ENCODE measurements at regions not wholly inside any gene's neighbourhood (a gene's known extent, or its start where the extent isn't known, plus 50 kb on each side); places are given as distances from the start of the nearest gene placed in this dataset.

DNA sequence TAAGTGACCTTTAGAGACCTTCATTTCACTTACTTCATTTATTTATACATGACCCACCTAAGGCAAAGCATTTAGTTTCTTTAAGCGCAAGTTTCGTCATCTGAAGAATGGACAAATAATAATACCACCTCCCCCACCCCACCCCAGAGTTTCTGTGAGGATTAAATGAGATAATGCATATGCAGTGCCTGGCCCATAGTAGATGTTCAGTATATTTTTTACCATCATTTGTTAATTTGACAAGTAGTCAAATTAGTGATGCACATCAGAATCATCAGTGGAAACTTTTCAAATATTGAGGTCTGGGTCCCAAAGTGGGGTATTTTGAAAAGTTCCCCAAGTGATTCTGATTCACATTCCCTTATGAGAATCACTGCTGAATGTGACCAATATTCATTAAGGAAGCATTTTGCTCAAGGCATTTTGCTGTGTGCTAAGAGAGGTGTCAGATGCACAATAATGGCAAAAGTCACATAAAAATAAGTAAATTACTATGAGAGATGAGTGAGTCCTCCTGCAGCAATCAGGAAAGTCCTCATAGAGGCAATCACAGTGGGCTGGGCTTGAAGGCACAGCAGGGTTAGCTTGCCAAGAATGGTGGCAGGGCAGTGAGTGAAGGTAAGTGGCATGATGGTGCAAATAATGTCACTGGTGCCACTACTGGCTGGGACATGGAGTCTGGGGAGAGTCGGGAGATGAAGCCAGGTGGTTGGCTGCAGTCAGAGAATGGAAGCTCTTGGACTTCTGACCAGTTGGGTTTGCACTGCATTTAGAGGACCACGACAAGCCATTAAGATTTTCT, 244.1 kb downstream of the PTEN start:
- H3K4me3 ChIP-seq (ENCODE audit: low read length), result no peak overlapping the region
- H3K9ac ChIP-seq (ENCODE audit: low read length), result no peak overlapping the region
- H3K36me3 ChIP-seq (ENCODE audit: control insufficient read depth, insufficient read depth, low read length), result no peaks in the 10 kb centered on the region
- no peaks in the 10 kb centered on the region for H3K4me1 ChIP-seq (ENCODE audit: control insufficient read depth, insufficient read depth, low read length)
- H3K27me3 ChIP-seq (ENCODE audit: control insufficient read depth, insufficient read depth, low read length), result no peaks in the 10 kb centered on the region
- H3K27ac ChIP-seq (ENCODE audit: low read depth, low read length), result no peak overlapping the region

DNA sequence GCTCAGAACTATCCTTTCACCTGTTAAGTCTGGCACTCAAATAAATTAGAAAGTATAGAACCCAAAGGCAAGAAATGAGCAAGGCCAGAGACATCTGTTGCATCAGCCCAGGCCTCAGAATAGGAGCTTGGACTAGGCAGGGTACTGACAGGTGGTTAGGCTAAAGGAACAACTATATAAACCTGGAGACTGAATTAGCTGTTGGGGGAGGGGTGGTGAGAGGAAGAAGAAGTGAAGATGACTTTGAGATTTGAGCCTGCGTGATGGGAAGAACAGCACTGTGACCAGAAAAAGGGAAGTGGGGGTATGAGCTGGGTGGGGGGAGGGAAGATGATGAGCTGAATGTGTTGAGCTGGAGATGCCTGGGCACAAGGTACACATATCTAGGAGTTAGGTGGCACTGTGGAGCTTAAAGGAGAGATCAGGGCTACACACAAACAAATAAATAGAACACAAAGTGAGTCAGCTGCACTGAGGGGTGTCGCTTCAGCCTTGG, 244.7 kb downstream of the PTEN start:
- Histone ChIP-seq H3K9ac (ENCODE audit: low read length) (no peak overlapping the region), H3K4me1 (ENCODE audit: control insufficient read depth, insufficient read depth, low read length) (no peaks in the 10 kb centered on the region), H3K27ac (ENCODE audit: low read depth, low read length) (no peak overlapping the region), H3K27me3 (ENCODE audit: control insufficient read depth, insufficient read depth, low read length) (no peaks in the 10 kb centered on the region), H3K4me3 (ENCODE audit: low read length) (no peak overlapping the region), H3K36me3 (ENCODE audit: control insufficient read depth, insufficient read depth, low read length) (no peaks in the 10 kb centered on the region)

- Histone ChIP-seq H3K36me3 (ENCODE audit: control insufficient read depth, insufficient read depth, low read length) (no peaks in the 10 kb centered on the region), H3K9ac (ENCODE audit: low read length) (no peak overlapping the region), H3K4me1 (ENCODE audit: control insufficient read depth, insufficient read depth, low read length) (no peaks in the 10 kb centered on the region), H3K4me3 (ENCODE audit: low read length) (no peak overlapping the region), H3K27ac (ENCODE audit: low read depth, low read length) (no peak overlapping the region), H3K27me3 (ENCODE audit: control insufficient read depth, insufficient read depth, low read length) (no peaks in the 10 kb centered on the region)
Observed at GRCh38 chr10:88110355-88110754, 246.9 kb downstream of the PTEN start.

DNA sequence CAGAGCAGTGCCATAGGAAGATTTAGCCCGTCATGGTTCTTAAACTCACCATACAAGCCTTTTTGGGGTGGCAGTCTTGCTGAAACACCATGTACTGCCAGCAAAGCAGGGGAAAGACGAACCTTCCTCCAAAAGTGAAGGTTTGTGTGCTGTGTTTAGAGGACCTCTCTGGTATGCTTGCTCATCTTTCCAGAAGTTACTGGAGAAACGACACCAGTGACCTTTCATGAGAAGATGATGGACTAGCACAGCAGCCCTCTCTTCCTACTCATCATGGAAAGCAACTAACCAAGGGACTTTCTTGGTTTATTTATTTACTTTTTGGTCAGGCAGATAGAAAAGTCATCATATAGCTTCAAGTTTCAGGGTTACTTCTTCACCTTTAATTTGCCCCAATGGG, 247.4 kb downstream of the PTEN start:
- H3K27ac ChIP-seq (ENCODE audit: low read depth, low read length), result no peak overlapping the region
- H3K36me3 ChIP-seq (ENCODE audit: control insufficient read depth, insufficient read depth, low read length), result no peaks in the 10 kb centered on the region
- H3K27me3 ChIP-seq (ENCODE audit: control insufficient read depth, insufficient read depth, low read length), result no peaks in the 10 kb centered on the region
- H3K9ac ChIP-seq (ENCODE audit: low read length), result no peak overlapping the region
- H3K4me1 ChIP-seq (ENCODE audit: control insufficient read depth, insufficient read depth, low read length), result no peaks in the 10 kb centered on the region
- no peak overlapping the region for H3K4me3 ChIP-seq (ENCODE audit: low read length)

- no peak overlapping the region for H3K4me3 ChIP-seq (ENCODE audit: low read length)
- no peaks in the 10 kb centered on the region for H3K27me3 ChIP-seq (ENCODE audit: control insufficient read depth, insufficient read depth, low read length)
- H3K36me3 ChIP-seq (ENCODE audit: control insufficient read depth, insufficient read depth, low read length), result no peaks in the 10 kb centered on the region
- H3K9ac ChIP-seq (ENCODE audit: low read length), result no peak overlapping the region
- no peak overlapping the region for H3K27ac ChIP-seq (ENCODE audit: low read depth, low read length)
- no peaks in the 10 kb centered on the region for H3K4me1 ChIP-seq (ENCODE audit: control insufficient read depth, insufficient read depth, low read length)
Observed at GRCh38 chr10:88111294-88111693, 247.9 kb downstream of the PTEN start.

DNA sequence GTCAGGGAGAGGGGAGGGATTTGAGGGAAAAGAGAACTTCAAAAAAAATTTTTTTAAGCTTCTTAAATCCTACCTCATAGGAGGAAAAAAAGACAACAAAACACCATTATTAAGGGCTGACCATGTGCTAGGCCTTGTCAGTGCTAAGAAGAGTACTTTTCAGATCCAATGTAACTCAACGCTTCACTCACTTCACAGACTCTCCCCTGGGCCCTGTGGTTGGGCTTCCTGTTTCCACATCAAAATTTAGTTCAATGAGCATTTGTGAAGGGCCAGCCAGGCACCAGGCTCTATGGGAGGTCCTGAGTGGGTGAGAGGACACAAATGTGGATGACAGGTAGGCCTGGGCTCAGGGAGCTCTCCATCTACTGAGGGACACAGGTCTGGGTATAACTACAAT, 249.8 kb downstream of the PTEN start:
- no peaks in the 10 kb centered on the region for H3K4me1 ChIP-seq (ENCODE audit: control insufficient read depth, insufficient read depth, low read length)

DNA sequence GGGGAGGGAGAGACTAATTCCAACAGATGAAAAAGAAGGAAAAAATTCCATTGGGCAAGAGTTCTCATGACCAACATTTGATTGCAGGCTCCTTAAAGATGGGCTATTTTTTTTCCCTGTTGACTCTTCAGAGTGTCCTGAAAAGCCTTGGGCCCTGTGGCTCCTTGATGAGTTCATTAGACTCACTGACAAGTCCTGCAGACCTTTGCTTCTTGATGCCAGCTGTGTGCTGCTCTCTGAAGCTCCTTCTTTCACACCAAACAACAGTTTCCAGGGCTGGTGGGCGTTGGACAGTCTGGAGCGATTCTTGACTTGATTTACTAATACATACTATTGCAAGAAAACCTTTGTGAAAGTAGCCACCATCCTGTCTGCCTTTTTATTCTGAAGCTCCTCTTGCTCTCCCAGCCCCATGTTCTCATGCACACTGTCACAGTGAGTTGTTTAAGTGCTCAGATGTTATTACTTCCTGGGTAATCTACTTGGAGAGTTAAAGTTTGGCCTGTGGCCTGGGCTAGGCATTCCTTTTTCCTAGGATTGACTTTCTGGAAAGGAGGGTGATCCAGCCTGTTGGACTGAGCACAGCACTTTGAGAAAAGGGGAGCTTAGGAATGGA, 250.3 kb downstream of the PTEN start:
- H3K4me3 ChIP-seq (ENCODE audit: low read length), result no peak overlapping the region
- H3K27me3 ChIP-seq (ENCODE audit: control insufficient read depth, insufficient read depth, low read length), result no peaks in the 10 kb centered on the region
- H3K36me3 ChIP-seq (ENCODE audit: control insufficient read depth, insufficient read depth, low read length), result no peaks in the 10 kb centered on the region
- H3K9ac ChIP-seq (ENCODE audit: low read length), result no peak overlapping the region
- H3K27ac ChIP-seq (ENCODE audit: low read depth, low read length), result no peak overlapping the region
- no peaks in the 10 kb centered on the region for H3K4me1 ChIP-seq (ENCODE audit: control insufficient read depth, insufficient read depth, low read length)

More for the DNA sequence above, 249.8 kb downstream of the PTEN start:
- no peaks in the 10 kb centered on the region for H3K36me3 ChIP-seq (ENCODE audit: control insufficient read depth, insufficient read depth, low read length)
- no peak overlapping the region for H3K9ac ChIP-seq (ENCODE audit: low read length)
- no peak overlapping the region for H3K27ac ChIP-seq (ENCODE audit: low read depth, low read length)
- H3K27me3 ChIP-seq (ENCODE audit: control insufficient read depth, insufficient read depth, low read length), result no peaks in the 10 kb centered on the region
- H3K4me3 ChIP-seq (ENCODE audit: low read length), result no peak overlapping the region

- Histone ChIP-seq H3K27me3 (ENCODE audit: control insufficient read depth, insufficient read depth, low read length) (no peaks in the 10 kb centered on the region), H3K36me3 (ENCODE audit: control insufficient read depth, insufficient read depth, low read length) (no peaks in the 10 kb centered on the region), H3K4me3 (ENCODE audit: low read length) (no peak overlapping the region), H3K9ac (ENCODE audit: low read length) (no peak overlapping the region), H3K4me1 (ENCODE audit: control insufficient read depth, insufficient read depth, low read length) (no peaks in the 10 kb centered on the region), H3K27ac (ENCODE audit: low read depth, low read length) (no peak overlapping the region)
Observed at GRCh38 chr10:88114368-88114767, 250.9 kb downstream of the PTEN start.

- no peak overlapping the region for H3K27ac ChIP-seq (ENCODE audit: low read depth, low read length)
- H3K9ac ChIP-seq (ENCODE audit: low read length), result no peak overlapping the region
Observed at GRCh38 chr10:88115407-88115806, 252.0 kb downstream of the PTEN start.

GRCh38 chr10:88115968-88116367, 252.5 kb downstream of the PTEN start:
- no peak overlapping the region for H3K27ac ChIP-seq (ENCODE audit: low read depth, low read length)
- H3K4me1 ChIP-seq (ENCODE audit: control insufficient read depth, insufficient read depth, low read length), result no peaks in the 10 kb centered on the region
- no peaks in the 10 kb centered on the region for H3K27me3 ChIP-seq (ENCODE audit: control insufficient read depth, insufficient read depth, low read length)
- H3K36me3 ChIP-seq (ENCODE audit: control insufficient read depth, insufficient read depth, low read length), result no peaks in the 10 kb centered on the region
- H3K4me3 ChIP-seq (ENCODE audit: low read length), result no peak overlapping the region
- H3K9ac ChIP-seq (ENCODE audit: low read length), result no peak overlapping the region

More at GRCh38 chr10:88115407-88115806, 252.0 kb downstream of the PTEN start:
- Histone ChIP-seq H3K36me3 (ENCODE audit: control insufficient read depth, insufficient read depth, low read length) (no peaks in the 10 kb centered on the region), H3K4me3 (ENCODE audit: low read length) (no peak overlapping the region), H3K27me3 (ENCODE audit: control insufficient read depth, insufficient read depth, low read length) (no peaks in the 10 kb centered on the region), H3K4me1 (ENCODE audit: control insufficient read depth, insufficient read depth, low read length) (no peaks in the 10 kb centered on the region)

GRCh38 chr10:88116481-88116880, 253.1 kb downstream of the PTEN start:
- H3K9ac ChIP-seq (ENCODE audit: low read length), result no peak overlapping the region
- H3K27me3 ChIP-seq (ENCODE audit: control insufficient read depth, insufficient read depth, low read length), result no peaks in the 10 kb centered on the region
- no peaks in the 10 kb centered on the region for H3K36me3 ChIP-seq (ENCODE audit: control insufficient read depth, insufficient read depth, low read length)
- H3K4me3 ChIP-seq (ENCODE audit: low read length), result no peak overlapping the region
- H3K4me1 ChIP-seq (ENCODE audit: control insufficient read depth, insufficient read depth, low read length), result no peaks in the 10 kb centered on the region
- no peak overlapping the region for H3K27ac ChIP-seq (ENCODE audit: low read depth, low read length)

DNA sequence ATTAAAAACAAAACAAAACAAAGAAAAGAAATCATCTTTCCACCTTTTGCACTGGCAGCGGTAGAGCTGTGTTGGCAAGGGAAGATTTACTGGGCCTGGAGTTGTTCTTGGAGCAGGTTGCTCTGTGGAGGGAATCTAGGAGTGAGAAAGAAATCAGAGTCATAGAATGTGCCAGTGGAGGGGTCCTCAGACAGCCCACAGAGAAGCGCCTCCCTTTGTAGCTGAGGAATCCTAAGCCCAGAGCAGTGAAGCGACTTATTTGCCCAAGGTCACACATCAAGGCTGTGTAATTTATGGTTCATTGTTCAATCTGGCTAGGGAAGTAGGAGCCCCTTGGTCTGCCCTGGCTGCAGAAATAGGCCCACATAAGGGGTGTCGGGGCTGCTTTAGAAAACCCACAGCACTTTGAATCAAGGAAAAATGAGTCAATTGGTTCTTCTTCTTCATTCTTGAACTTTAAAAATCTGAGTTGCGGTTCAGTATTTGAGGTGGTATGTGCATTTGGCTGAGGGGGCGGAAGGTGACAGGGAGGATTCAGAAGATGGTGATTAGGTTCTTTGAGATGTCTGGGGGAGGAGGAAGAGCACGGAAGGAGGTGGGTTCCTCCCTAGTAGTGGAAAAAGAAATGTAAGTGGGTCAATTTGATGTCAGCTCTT, 253.7 kb downstream of the PTEN start:
- H3K4me1 ChIP-seq (ENCODE audit: control insufficient read depth, insufficient read depth, low read length), result no peaks in the 10 kb centered on the region
- H3K27ac ChIP-seq (ENCODE audit: low read depth, low read length), result no peak overlapping the region
- no peaks in the 10 kb centered on the region for H3K27me3 ChIP-seq (ENCODE audit: control insufficient read depth, insufficient read depth, low read length)
- no peak overlapping the region for H3K4me3 ChIP-seq (ENCODE audit: low read length)
- no peak overlapping the region for H3K9ac ChIP-seq (ENCODE audit: low read length)
- H3K36me3 ChIP-seq (ENCODE audit: control insufficient read depth, insufficient read depth, low read length), result no peaks in the 10 kb centered on the region
